Hindlimb muscle (tissue), 1 donor: ENCODE measurements at regions not wholly inside any gene's neighbourhood (a gene's known extent, or its start where the extent isn't known, plus 50 kb on each side); places are given as distances from the start of the nearest gene placed in this dataset.
"Not testable (repeated sequence)": the region's sequence is repeated elsewhere in the genome, so short reads cannot be mapped to it uniquely, and the experiment has no call there.

Source experiments
- DNase-seq: peaks from one replicate; pipeline ENCODE4 v3.0.0-alpha.2; 2013

DNA sequence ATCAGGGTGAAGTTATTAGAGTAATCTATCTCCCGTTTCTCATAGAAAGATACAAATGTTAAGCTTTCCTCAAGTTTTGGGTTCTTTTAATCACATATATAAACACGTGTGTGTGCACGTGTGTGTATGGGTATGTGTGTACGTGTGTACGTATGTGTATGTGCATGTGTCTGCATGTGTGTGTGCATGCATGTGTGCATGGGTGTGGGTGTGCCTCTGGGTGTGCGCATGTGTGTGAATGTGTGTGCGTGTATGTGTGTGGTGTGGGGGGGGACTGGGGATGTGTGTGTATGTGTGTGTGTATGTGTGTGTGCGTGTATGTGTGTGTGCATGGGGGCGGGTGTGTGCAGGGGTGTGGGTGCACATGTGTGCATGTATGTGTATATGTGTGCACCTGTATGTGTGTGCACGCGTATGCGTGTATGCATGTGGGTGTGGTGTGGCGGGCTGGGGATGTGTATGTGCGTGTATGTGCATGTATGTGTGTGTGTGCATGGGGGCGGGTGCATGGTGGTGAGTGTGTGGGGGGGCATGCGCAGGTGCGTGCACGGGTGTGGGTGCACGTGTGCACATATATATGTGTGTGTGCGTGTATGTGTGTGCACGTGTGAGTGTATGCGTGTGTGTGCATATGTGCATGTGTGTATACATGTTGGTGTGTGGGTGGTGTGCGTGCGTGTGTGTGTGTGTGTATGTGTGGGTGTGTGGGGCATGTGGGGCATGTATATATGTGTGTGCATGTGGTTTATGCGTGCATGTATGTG is 304.0 kb downstream of the MBD2 start:
- no peak for DNase-seq

DNA sequence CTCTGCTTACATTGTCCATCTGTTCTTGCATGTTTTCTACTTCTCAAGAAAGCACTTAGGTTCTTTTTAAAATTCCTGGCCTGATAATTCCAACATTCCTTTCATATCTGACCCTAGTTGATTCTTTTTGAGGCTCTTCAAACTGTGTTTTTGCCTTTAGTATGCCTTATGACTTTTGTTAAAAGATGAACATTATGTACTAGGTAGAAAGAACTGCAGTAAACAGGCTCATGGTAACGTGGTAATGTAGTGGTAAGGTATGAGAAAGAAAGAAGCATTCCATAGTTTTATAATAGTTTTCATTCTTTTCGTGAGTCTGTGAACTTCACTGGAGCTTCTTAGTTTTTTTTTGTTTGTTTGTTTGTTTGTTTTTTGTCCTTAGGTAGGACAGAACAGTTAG is 306.4 kb downstream of the MBD2 start:
- no peak for DNase-seq

DNA sequence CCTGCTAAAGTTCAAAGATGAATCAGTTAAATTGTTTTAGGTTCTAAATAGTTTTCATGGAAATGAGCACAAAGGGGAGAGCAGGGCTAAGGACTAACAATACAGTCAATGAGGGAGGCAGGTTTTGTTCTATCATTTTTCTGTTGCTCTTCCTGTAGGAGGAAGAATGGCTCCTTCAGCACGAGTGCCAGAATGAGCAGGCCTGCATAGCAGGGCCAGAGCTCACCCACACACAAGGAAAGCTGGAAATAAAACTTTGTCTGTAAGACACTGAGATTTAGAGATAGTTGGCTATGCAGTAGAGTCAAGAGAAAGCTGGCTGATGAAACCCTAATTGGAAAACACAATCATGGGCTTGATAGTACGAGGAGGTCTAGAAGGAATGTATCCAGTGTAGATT is 313.3 kb downstream of the MBD2 start:
- no peak for DNase-seq

DNA sequence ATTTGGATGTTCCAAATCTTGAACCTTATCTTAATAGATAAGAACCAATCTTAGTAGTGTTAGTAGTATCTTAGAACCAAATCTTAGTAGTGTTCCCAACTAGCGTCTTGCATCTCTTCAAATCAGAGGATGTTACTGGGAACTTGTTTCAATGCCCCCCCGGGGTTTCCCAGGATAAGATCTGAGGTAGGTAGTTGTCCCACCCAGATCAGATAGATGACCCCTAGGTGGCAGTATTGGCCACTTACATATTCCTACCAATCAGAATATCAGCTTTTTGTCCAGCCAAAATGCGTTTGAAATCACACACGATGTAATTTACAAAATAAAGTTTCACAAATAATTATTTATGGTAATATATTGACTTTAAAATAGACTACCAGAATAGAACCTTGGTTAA is 314.8 kb downstream of the MBD2 start:
- DNase-seq = no peak

DNA sequence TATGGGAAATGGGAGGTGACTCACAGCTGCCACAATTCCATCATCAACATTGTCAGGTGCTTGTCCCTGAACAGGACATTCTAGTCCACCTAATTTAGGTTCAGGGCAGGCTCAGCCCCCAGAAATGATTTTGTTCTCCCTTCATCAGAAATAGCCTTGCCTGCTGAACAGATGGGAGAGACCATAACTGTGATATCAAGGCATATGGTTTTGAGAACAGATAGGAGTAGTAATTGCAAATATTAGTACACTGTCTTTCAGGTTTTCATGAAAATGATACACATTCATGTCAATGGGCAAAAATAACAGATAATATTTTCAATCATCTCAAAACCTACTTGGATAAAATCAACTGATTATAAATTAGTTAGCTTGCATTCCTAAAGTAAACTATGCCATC is 316.5 kb downstream of the MBD2 start:
- no peak for DNase-seq

DNA sequence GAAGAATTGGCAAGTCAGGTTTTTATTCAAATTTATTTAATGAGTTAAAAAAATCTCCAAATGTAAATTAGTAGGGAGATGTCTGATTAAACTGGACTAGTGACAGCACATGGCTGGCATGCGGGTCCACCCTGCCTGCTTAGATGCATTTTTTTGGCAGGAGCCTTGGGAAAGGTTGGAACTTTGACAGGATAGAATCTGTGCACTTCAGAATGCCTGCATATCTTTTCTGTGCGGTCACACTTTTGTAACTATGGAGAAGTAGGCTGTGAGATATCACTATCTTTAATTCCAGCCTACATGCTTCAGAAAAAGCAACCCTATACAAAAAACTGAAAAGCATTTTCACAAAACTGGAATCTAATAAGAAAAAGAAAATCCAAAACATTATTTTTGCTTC is 317.8 kb downstream of the MBD2 start:
- no peak for DNase-seq

DNA sequence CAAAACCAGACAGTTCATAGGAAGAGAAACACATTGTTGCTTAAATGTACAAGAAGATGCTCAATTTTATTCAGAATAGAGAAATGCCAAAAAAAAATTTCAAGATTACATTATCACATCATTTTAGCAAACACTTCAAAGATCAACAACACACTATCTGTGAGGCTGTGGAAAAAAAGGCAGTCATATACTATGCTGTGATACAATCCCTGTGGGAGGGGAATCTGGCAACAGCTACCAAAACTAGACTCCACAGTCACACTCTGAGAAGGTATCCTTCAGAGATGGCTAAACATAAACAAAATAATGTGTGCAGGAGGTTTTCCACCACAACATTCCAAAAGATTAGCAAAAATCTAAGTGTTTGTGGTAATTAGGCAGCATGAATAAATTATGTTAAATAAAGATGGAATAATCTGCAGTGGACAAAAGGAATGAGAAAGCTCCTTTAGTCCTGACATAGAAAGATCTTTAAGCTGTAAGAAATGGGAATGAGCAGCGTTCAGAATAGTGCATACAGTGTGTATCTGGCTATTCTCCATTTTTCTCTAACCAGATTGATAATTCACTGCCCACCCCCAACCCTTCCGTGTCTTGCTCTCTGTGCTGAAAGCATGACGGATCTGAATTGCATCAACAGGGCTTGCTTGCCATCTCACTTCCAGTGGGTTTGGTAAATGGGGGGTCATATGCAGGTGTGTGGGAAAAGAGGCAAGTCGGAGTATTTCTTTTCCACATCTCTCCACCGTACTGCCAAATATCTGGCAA is 329.6 kb downstream of the MBD2 start:
- no peak for DNase-seq

DNA sequence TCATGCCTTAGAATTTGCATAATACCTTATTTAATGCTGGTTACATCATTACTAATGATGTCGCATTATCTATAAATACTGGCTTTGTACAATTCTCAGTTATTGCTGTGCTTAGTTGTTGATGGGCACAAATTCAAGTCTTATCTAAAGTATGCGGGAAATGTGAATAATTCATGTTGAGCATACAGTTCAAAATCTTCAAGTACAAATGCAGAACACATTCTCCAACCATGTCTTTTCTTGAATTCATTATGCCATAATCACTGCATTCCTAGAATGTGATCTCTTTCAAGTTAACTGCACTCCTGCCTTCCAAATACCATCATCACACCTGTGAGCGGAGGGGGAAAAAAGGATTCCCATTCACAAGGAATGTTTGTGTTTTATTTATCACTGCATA is 337.0 kb downstream of the MBD2 start:
- DNase-seq = no peak

DNA sequence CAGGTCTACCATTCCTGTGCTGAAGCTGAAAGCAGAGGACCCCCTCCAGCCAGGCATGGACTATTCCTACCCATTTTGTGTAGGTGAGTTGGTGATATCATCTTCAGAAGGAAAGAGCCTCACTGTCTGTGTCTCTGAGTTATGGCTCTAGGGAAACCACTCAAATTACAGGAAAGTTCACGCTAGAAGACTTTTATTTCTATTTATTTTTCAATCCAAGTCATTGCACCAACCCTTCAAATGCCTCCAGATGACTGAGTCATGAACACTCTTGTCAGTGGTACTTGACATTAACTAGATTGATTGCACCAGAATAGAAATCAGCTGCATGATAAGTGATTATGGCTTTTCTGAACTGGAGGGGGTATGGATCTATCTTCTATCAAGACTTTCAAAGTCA is 338.4 kb downstream of the MBD2 start:
- no peak for DNase-seq

DNA sequence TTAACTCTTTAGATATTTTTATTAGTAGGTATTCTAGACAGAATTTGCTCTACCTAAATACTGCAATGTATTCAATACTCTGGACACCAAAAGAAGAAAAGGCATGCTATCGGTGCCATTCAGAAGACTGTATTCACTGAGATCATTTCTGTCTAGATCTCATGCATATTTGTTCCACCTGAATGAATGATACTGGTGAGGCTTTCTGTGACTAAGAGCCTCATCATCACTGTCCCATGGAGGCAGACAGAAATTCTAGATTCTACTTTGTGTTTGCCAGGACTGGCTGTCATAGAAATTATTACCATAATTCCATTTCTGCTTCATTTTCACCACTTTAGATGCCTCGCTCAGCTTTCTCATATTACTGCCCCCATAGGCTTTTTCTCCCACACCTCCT is 340.7 kb downstream of the MBD2 start:
- DNase-seq = no peak

DNA sequence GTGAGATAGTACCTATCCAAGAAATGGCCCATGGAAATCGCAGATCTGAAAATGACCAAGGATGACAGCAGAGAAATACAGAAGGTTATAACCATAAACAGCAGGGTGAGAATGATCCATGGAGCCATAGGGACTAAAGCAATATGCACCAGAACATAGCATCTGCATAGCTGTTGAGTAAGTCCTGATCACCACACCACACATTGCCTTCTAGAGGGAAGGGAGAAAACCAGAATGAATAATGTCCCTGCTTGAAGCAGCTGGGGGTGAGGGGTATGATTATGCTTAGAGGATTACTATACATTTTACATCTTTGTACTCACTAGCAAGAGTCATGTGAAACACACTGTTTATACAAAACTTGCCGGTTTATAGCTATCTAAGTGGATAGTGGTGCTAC is 350.4 kb downstream of the MBD2 start:
- no peak for DNase-seq

DNA sequence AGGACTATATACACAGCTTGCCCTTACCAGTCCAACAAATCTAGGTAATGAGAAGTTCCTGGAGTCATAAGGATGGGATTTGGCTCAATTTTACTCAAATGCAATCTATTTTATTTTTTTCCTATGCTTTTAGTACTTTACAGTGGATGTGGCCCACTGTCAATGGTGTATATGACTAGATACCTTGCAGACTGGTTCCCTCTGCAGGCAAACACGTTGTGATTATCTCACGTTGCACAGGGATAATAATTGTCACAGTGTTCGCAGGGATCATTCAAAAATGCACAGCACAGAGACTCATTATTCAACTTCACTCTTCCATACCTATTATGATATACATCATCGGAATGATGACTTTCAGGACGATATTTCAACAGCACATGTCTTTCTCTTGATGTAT is 359.7 kb downstream of the MBD2 start:
- no peak for DNase-seq

DNA sequence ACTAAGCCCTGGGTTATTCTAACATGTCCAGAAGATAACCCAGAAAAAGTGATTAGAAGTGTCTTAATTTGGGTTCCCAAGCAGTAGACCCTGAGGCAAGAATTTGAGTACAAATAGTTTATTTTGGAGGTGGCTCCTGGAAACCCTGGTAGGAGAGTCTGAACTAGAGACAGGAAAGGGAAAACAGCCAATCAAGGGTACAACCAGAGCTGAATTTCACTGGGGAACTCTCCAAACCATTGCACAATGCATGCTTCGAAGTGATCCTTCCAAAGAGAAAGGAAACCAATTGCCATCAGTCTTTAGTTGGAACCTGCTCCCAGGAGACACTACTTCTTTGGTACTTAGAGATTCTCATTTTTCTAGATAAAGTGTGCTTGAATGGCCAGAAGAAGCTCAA is 361.5 kb downstream of the MBD2 start:
- no peak for DNase-seq

DNA sequence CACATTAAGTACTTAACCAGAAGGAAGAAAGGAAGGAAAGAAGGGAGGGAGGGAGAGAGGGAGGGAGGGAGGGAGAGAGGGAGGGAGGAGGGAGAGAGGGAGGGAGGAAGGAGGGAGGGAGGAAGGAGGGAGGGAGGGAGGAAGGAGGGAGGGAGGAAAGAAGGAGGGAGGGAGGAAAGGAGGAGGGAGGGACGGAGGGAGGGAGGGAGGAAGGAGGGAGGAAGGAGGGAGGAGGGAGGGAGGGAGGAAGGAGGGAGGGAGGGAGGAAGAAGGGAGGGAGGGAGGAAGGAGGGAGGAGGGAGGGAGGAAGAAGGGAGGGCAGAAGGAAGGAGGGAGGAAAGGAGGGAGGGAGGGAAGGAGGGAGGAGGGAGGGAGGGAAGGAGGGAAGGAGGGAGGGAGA is 363.3 kb downstream of the MBD2 start:
- DNase-seq = no peak

DNA sequence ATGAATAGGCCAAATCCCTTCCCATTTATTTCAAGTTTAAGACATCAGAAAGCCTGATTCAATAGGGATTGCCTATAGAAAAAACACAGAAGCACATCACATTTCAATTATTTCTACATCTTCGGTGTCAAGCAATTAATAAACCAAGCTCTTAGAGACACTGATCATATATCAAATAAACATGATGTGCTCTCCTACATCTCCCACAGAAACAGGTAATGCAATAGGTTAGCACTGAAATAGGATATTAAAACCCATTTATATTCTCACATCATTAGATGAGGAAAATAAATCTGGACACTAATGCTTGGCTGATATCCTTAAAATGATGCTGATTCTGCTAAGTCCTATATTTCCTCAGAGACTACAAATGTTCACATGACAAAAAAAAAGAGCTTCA is 364.7 kb downstream of the MBD2 start:
- DNase-seq = no peak

DNA sequence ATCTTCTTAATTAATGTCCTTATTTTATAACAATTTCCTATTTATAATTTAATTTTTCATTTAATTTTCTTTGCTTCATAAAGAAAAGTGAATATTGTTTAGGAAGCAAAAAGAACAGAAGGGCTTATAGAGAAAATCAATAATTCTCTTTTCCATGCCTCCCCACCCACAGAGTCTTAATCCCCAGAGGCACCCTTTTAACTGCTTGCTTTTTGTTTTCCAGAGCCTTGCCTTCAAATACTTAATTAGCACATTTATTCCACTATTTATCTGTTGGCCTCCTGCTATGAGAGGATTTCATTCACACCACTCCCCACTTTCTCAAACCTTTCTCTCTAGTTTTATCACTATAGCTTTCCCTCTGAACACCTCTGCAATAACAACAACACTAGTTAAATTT is 373.6 kb downstream of the MBD2 start:
- no peak for DNase-seq

DNA sequence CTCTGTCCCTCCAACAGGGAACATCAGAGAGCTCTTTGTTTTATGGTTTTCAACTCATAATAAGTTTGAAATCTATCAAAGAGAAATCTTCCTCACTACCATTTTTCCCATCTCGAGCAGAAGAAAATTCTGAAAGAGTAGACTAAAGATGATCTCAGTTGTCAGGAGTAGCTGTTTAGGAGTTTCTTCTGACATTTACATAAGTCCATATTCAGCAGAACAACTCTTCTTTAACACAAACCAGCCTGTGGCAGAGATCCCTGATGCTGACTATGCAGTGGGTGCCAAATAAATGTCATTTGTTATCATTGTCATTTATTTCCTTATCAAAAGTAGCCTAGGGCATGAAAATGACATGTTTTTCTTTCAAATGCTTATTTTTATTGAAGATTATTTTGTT is 380.7 kb downstream of the MBD2 start:
- DNase-seq = no peak

DNA sequence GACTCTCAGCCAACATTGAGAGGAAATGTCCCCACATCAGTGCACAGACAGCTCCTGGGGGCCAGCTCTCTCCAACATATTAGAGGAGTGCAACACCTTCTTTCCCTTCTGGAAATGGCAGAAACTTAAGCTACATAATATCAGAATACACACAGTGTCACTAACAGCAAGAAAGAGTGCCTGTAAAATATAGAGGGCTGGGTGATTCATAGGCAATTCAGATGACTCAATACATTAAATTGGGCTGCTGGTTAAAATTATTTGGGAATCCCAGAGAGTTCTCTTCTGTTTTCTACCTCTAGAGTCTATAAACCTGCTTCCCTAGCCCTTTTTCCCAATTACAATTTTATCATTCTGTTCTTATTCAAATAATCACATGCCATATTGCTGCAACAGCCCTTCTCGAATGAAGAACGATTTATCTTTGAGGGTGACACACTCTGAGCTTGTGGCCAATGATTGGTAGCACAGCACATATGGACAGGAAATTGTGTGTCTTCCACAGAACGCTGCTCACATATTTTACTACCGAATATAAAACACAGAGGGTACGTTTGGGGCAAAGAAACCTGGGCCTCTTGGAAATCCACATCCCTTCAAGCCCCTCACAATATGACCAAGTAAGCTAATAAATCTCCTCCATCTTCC is 381.2 kb downstream of the MBD2 start:
- no peak for DNase-seq

DNA sequence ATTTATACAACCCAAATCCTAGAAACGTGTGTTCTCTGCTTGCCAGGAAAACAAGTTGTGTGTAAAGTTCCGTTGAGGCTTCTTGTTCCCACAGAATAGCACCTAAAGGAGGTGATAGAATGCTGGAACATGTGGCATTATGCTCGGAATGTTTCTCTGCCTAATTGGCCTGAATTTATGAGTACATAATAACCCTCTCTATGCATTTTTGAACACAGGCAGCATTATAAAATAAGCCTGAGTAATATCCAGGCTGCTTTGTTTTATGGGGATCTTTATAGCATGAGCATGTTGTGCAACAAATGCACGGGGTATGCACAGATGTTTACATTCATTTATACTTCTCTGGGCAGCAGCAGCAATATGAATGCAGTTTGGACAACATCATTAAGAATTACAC is 385.7 kb downstream of the MBD2 start:
- DNase-seq = no peak

DNA sequence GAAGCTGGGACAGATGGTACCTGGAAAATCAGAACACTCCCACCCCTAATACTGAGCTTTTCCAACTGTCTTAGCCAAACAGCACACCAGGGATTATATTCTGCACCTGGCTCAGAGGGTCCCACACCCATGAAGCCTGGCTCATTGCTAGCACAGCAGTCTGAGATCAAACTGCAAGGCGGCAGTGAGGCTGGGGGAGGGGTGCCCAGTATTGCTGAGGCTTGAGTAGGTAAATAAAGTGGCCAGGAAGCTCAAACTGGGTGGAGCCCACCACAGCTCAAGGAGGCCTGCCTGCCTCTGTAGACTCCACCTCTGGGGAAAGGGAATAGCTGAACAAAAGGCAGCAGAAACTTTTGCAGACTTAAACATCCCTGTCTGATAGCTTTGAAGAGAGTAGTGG is 403.3 kb downstream of the MBD2 start:
- DNase-seq = not testable (repeated sequence)

DNA sequence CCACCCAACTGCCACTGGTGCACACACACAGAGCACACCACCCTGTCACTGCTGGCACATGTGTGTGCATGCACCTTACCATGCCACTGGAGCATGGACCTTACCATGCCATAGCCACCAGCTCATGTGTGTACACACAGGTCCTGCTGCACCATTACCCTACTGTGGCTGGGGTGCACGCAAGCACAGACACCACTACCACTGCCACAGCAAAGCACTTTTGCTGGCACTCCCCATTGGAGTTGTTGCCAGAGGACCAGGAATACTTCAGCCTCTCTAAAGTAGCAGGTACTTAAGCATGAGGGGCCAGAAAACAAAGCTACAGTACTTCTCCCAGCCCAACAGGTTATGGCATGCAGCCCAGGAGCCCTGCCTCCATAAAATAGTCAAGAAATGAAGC is 404.8 kb downstream of the MBD2 start:
- DNase-seq = no peak

DNA sequence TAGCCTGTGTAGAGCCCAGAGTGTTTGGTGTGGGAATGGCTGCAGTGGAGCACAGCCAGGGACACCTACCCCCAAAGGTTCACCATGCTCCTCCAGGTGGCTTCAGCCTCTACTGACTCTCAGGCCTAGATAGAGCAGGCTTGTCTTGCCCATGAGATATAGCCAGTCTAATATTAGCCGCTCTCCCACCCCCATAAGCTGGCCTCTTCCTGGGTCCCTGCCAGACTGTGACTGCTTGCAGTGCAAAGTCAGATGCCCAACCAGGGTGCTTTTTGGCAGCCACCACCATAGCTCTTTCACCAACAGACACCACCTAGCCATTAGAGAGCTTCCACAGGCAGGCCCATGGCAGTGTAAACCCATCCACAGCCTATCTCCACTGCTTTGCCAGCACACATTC is 405.3 kb downstream of the MBD2 start:
- DNase-seq = no peak

DNA sequence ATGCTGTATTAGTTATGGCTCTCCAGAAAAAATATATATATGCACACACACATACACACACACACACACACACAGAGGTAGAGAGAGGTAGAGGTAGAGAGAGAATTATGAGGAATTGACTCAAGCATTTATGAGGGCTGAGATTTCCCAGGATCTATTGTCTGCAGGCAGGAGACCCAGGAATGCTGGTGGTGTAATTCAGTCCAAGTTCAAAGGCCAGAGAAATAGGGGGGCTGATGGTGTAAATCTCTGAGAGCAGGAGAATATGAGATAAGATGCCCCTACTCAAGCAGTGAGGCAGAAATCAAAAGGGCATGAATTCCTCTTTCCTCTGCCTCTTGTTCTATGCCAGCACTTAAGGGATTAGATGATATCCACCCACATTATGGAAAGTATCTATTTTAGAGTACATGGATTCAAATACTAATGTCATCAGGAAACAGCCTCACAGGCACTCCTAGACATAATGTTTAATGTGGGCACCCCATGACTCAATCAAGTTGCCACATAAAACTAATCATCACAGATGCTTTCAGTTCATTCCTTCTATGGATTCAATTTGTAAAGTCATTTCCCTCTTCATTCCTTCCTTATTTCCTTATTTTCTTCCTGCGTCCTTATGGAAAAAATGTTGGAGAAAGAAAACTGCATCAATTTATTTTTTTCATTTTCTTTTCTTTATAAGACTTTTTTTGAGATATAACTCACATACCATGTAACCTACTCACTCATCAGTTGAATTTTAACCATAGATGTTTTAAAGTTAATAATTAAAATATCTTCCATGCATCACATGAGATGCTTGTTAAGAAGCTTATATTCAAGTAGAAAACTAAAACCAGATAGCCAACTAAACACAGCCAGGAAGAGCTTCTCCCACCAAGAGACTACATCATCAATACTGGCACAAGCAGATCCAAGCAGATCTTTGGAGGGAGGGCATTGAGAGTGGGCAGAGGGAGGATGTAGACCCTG is 406.2 kb downstream of the MBD2 start:
- DNase-seq = no peak
